Medulla oblongata (tissue), 1 donor: ENCODE measurements at regions not wholly inside any gene's neighbourhood (a gene's known extent, or its start where the extent isn't known, plus 50 kb on each side); places are given as distances from the start of the nearest gene placed in this dataset.

Experiments used
- DNase-seq: peaks from one replicate; pipeline ENCODE4 v3.0.0-alpha.2; 2015; ENCODE audit errors: extremely low spot score

DNA sequence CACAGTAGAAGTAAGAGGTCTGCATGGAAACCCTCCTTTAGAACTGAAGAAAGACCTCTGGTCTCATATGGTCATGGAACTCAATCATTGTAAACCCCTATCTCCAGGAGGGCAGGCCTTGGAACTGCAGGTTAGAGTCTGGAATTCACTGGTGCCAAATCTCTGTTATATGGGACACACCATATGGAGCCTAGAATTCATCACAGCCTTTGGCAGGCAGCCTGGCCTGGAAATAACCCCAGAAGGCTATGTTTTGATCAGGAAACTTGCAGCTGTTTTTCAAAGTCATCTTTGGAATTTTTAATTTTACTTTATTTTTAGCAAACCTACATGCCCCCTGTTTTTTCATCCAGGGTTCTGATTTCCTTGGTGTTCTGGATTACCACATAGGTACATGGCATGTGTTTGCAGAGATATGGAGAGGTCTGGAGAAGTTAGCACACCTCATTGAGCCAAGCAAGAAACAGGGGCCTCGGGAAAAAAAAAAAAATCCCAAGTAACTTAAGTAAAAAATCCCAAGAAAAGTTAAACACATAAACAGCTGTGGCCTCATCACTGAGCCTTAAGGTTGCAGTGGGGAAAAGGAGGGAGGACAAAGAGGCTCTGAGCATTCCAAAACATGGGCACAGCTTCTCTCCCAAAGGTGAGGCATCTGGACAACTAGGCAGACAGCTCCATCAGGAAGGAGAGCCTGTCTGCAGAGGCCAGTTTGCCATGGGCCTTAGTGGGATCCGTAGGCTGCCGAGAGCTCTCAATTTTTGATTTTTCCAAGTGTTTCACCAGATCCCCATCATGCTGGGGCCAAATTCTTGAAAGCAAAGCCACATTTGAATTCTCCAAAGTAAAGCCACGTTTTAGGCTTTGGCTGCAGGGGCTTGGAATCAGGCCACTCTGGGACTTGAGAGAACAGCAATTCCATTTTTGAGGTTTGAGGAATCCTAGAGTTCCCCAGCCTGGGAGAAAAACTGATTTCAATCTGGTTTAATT is 339.6 kb upstream of the TBX3 start:
- DNase-seq = no peak

DNA sequence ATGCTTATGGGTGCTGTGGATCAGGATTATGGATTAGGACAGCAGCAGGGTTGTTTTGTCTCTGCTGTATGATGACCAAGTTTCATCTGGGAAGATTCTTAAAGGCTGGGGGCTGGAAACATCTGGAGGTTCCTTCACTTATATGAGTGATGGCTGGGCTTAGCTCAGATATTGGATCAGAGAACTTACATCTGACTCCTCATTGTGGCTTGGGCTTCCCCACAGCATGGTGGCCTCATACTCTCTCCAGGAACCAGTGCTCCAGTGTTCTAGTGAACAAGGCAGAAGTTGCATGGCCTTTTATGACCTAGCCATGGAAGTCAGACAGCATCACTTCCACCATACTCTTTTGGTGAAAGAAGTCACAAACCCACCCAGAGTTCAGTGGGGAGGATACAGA is 336.1 kb upstream of the TBX3 start:
- DNase-seq = no peak

DNA sequence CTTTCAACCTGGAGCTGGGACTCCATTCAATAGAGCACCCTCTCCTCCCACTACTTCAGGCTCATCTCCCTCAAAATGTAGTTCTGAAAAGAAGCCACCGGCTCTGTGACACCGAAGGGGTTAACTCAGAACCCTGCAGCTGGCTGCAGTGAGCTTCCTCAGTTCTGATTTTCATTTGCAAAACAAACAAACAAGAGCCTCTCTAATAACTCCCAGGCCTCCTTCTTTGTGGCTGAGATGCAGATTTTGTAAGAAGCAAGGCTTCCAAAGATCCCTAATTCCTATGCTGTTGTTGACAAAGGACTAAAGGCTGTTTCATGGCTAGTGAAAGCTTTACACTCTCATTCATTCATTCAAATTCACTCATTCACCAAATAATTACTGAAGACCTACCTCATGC is 333.4 kb upstream of the TBX3 start:
- DNase-seq = no peak

DNA sequence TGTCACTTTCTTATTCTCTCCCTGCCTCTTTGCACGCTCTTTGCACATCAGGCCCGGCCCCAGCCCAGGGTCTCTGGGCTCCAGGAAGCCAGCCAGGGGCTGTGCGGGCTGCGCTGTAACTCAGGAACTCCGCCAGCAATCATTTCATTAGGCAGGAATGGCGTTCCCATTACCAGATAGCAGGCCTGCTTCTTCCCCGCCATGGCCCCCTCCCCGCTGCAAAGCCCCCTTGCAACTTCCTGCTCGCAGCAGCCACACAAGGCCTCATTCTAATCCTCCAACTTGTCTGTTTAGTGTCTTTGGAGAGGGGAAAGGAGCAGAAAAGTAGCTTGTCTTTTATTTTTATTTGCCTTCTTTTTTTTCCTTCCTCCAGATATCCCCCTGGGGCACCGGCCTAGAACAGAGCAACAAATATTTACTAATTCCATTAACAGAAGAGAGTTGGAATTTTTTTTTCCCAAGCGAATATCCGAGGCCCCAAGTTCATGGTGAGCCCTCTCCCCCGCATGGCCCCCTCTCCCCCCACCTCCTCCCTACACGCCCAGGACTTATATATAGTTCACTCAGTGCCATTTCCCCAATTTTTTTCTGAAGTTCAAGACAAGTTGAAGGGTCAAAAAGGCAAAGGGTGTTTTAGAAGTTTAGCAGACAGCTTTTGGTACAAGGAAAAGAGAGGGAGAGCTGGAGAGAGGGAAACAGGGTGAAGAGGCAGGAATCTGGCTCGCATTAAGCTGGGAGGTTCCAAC is 329.4 kb upstream of the TBX3 start:
- no peak for DNase-seq

DNA sequence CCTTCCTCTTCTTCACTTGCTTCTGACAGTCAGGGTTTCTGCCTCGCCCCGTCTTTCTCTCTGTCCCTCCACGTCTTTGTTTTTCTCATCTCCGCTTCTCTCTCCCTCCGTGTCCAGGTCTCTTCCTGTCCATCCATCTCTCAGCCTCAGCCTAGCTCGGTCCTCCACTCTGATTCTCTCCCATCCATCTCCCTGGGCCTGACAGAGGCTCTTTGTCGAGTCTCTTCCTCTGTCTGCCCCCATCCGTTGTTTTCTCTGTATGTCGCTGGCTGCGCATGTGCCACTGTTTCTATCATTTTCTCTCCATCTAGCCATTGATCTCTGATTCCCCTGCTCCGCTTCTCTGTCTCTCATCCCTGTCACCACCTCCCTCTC is 328.9 kb upstream of the TBX3 start:
- peak; percentile 21 for DNase-seq

DNA sequence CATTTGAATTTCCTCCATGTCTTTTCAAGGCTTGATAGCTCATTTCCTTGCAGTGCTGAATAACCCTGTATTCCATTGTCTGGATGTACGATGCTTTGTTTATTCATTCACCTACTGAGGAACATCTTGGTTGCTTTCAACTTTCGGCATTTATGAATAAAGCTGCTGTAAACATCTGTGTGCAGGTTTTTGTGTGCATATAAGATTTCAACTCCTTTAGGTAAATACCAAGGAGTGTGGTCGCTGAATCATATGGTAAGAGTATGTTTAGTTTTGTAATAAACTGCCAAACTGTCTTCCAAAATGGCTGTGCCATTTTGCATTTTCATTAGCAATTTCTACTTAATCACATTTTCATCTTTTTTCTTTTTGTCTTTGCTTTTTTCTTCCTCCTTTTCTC is 327.7 kb upstream of the TBX3 start:
- DNase-seq = no peak

DNA sequence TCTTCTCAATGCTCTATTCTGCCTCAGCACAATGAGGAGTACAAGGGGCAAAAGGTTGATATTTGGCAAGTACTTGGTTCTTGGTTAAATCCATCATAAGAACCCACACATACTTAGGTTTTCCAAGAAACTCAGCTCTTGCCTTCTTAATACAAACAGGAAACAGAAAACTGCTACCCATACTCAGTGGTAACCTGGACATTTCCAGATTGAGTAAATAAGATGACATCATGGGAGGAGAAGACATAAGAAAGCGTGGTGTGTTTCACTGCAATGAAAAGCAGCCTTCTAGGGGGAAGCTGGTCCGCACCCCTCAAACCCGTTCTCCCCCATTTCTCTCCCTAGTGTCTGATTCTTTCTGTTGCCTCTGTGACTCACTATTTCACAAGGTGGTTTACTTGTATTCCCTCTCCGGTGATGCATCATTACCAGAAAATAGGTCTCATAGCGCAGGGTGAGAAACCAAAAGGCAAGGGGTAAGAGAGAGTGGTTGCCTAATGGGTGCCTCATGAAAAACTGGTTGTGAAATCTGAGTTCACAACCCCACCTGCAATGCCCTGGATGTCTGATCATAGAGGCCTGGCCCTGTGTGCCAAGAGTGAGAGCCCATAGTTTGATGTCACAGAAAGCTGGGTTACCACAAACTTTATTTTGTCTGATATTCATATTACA is 326.5 kb upstream of the TBX3 start:
- DNase-seq = no peak

DNA sequence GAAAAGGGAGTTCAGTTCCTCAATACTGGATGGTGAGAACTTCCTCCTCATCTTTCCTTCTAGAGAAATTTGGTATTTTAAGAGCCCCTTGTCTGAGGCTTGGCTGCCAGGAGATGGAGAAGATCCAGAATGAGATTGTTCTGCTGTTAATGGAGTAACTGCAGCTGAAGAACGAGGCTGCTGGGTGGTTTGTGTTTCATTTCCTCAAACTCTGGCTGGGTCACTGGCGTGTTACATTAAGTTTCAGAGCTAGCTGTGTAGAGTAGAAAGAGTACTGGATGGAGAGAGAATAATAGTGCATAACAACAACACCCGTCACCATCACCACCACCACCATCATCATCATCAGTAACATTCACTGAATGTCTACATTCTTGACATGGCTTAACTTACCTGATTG is 325.0 kb upstream of the TBX3 start:
- DNase-seq = peak; percentile 40

DNA sequence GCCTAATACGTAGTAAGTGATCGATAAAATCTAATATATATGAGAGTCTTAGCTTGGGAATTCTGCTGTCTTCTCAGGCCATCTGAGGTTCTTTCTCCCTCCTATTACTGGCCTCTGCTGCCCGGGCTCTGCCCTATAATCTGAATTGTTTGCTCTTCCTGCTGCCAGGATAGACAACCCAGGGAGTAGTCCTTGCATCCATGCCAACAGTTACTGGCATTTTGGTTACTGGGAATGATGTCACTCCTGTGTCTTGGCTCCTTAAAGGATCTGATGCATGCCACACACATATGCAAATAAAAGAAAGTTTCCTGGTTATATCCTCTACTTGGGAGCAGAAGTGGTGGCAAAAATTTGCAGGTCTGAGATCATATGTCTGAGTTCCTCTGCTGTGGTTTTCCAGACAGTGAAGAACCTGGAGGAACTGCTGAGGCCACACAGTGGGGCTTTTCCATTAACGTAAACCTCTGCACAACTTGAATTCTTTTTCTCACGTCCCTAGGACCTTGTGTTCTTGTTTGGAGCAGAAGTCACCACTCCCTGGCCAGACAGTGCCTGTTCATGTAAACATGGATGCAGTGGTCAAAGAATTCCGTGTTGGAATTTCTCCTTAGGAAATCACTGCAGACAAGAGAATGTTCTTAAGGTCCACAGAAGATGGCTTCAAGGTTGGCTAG is 320.6 kb upstream of the TBX3 start:
- DNase-seq = no peak

DNA sequence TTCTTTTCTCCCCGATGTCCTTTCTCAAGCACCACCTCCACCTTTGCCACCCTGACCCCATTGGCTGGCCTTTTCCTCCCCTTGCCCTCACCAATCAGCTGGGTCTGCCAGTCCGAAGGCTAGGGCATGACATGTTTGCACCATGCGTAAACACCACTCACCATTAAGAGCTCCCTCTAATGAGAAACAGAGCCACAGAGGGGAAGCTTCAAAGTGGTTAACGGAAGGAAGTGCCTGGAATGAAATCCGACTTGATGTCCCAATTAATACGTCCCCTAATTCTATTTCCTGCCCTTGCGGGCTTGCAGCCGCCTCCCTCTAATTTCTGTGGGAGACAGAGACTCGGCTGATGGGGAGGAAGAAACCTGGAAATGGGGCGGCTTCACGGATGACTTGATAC is 318.5 kb upstream of the TBX3 start:
- DNase-seq = no peak

DNA sequence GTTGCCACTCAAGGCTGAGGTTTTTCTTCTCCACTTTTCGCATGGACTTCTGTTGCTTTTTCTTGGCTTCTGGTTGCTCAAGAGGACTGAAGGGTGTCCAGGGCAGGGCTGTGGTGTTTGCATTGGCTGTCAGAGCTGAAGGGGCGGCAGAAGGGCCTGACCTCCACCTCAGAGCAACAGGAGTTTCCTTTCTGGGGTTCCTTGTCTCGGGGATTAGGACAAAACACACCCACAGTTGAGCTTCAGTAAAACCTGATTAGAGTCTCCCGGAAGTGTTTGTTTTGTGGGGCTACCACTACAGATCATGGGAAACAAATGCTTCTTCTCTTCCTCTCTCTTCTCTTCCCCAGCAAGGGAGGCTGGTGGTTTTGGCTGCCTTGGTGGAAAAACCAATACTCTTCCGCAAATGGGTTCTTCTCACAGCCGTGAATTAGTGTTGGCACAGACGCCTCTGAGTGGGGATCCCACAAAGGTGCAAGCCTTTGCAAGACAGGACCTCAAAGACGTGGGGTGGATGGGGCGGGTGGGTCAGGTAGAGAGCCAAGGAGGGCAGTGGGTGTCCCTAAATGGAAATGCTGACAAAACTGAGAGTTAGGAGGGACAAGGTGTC is 317.7 kb upstream of the TBX3 start:
- no peak for DNase-seq

DNA sequence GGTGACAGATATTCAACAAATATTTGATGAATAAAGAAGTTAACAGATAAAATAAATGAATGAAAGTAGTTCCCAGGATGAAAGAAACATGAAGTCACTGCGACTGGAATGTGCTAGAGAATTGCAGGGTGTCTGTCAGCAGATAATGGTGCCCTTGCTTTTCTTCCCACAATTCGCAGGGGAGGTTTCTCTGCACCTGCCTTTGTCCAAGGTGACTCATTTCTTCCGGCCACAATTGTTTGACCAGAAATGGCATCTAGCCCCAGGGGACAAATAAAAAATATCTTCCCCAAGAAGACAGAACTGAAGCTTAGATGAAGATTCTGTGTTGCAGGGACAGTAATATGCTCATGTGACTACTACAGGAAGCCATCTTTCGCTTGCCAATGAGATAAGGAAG is 316.1 kb upstream of the TBX3 start:
- DNase-seq = no peak

DNA sequence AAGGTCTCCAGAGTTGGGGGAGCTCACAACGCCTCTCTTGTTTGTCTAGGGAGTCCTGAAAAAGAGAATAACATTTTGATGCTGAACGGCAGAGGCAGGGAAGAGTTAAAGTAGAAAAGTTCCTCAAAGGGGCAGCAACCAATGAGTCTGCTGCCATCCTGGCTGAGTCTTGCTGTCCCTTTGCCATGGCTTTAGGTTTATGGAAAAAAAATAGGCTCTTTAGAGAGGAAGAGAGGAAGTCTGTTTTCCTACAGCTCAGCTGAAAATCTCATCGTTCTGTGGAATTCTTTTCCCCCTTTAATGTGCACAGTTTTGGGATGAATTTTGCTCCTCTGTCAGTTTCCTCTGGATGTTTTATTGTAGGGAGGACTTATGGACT is 314.8 kb upstream of the TBX3 start:
- DNase-seq = no peak

DNA sequence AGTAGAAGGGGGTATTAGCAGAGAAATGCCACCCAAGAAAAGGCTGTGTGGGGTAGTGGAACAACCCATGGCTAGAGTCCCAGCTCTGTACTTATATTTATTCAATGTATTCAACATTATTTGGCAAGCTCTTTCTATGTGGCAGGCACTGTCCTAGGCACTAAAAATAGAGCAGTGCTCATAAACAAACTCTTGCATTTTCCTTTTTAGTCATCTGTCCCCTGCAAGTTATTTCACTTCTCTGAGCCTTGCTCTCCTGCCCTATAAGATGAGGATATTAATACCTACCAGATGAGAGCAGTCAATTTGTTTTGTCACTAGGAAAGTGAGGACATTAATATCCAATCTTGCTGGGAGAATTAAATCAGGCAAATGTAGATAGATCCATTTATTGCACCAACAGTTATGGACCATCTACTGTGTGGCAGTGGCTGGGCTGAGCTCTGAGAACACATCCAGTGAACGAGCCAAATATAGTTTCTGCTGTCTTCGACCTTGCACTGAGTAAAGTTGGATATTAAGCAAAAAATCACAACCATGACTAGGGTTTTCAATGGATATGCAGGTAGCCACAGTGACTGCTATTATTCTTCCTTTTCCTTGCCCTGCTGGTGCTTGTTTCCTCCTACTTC is 314.3 kb upstream of the TBX3 start:
- no peak for DNase-seq

DNA sequence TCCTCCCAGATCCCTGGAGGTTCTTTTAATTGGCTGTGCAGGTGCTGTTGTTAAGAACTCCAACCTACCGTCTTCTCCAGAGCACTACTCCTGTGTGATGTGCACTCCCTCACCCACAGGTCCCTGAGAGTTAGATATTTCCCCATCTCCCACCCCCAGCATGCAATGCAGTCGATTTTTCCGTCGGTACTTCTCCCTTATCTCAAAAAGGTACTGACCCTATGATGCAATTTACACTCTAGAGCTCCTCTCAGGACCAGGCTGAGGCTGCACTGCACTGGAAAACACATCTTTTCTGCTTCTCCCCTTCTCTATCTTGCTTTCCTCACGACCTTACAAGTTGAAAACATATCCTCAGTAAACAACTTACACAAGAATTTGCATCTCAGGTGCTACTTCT is 312.4 kb upstream of the TBX3 start:
- no peak for DNase-seq

DNA sequence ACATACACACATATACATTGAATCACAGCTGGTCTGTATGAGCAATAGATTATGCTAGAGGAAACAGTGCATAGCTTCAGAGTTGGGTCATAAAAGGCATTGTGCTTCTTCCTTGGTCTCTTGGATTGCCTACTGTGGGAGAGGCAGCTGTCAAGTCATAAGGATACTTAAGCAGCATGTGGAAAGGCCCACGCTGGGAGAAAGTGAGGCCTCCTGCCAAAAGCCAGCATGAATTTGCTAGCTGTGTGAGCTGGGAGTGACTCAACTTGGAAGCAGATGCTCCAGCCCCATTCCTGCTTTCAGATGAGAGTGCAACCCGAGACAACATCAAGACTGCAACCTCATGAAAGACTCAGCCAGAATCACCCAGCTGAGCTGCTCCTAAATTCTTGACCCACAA is 311.9 kb upstream of the TBX3 start:
- no peak for DNase-seq

DNA sequence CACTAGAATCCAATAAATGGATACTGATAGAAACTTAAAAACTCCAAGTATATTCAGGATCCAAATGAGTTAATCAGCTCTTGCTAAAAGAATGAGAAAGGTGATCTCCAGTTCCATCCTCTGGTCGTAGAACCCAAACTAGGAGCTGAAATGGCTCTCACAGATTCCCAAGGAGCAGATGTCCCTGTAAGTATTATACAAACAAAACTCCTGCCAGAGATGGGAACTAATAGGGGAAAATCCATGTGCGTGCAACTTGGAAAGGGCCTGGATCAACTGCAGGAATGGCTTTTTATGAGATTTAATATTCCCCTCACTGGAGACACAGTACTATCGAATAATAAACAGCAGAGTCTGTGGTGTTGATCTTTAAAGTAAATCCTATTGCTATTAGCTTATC is 309.2 kb upstream of the TBX3 start:
- no peak for DNase-seq

DNA sequence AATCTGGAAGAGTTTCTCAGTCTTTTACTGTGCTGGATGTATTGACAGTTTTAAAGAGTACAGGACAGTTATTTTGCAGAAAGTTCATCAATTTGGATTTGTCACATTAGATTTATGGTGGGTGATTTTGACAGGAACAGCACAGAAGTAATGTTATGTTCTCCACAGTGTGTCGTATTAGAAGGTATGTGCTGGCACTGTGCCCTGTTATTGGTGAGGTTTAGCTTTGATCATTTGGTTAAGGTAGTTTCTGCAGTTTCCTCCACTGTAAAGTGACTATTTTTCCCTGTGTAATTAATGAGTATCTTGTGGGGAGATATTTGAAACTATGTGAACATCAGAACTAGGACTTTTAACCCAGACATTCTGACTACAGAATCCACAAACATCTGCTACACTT is 308.5 kb upstream of the TBX3 start:
- no peak for DNase-seq

DNA sequence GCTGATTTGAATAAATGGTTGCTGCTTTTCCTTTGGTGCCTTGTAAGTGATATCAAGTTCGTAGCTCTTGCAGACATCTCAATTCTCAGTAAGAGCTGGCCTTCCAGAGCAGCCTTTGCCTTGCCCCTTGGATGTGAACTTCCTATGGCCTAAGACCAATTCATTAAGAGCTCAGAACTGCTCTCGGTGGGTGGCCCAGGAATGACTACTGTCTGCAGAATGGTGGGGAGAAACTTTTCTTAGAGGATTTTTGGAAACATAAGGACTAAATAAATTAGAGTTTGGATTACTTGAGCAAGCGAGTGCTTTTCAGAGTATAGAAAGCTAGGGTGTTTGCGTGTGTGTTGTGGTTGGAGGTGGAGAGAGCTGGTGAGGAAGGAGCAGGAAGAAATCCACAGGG is 306.4 kb upstream of the TBX3 start:
- no peak for DNase-seq

DNA sequence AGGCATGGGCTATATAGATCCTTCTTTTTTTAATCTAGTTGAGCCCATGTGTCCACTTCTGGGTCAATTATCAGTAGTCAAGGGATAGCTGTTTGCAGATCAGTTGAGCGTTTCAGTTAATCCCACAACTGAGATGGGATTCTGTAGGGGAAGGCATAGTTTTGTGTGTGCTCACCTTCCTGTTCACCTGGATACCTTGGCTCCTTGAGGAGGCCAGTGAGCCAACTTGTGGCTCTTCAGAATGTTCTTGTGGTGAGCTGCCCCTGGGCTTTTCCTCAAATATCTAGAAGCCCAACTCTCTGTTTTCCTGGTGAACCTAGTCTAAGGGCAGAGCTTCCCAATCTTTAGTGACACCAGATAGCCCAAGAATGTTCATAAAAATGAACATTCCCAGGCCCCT is 302.9 kb upstream of the TBX3 start:
- no peak for DNase-seq

DNA sequence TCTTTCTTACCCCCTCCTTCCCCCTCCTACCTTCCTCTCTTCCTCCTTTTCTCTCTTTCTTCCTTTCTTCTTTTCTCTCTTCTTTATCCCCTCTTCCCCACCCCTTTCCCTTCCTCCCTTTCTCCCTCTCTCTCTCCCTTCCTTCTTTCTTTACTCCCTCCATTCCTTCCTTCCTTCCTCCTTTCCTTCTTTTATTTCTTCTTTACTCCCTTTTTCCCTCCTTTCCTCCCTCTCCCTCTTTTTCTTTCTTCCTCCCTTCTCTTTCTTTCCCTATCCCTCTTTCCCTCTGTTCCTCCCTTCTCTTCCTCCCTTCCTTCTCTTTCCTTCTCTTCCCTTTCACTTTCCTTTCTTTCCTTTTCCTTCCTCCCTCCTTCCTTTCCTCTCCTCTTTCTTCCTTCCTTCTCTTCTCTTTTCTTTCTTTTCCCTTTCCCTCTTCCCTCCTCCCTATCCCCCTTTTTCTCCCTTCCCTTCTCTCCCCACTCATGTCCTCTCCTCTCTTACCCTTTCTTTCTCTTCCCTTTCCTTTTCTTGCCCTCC is 302.3 kb upstream of the TBX3 start:
- DNase-seq = no peak
